ENCODE measurements at regions not wholly inside any gene's neighbourhood (a gene's known extent, or its start where the extent isn't known, plus 50 kb on each side); places are given as distances from the start of the nearest gene placed in this dataset.

GRCh38 chr1:208858738-208859137, 614.6 kb upstream of the PLXNA2 start:
- Mint-ChIP-seq H3K27me3 (peaks cover 4% of the 10 kb centered on the region), H3K27ac (no peak overlapping the region), H3K4me3 (no peak overlapping the region), H3K36me3 (ENCODE audit: low read depth) (no peaks in the 10 kb centered on the region), H3K4me1 (ENCODE audit: low read depth) (no peaks in the 10 kb centered on the region), H3K9me3 (no peaks in the 10 kb centered on the region)
- DNase-seq (no peak), ATAC-seq (no peak)
- TF ChIP-seq CTCF (IDR thresholded peaks at IDR 0.05) = no peak
- CTCF ChIA-PET = no interaction called here
- POLR2A ChIA-PET = no interaction called here
- intact Hi-C loops (cut with micrococcal nuclease) = no loop called here

DNA sequence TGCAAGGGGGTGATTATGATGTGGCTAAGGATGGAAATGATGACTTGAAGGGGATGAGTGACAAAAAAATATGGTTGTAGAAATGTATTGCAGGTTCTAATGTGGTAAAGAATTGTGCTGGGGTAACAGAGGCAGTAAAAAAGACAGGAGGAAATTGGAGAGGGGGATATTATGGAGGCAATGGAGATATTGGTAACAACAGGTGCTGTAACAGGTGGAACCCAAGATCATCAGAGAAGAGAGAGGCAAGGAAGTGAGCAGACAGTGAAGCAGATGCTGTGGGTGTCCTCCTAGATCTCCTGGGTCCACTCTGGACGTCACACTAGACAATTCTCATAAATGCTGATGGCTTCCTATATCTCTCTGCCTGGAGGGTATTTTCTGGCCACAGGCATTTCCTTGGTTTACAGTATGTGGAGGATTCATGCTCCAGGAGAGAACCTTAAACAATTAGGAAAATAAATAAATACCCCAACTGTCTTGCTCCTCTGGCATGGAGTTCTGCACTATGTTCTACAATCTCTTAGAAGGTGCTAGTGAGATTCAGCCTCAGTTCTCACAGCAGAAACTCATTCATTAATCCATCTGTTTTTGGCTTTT, 620.3 kb upstream of the PLXNA2 start:
- Mint-ChIP-seq H3K27ac (no peak overlapping the region), H3K4me3 (no peak overlapping the region), H3K4me1 (ENCODE audit: low read depth) (no peaks in the 10 kb centered on the region), H3K9me3 (no peaks in the 10 kb centered on the region), H3K36me3 (ENCODE audit: low read depth) (no peaks in the 10 kb centered on the region), H3K27me3 (peaks cover 3% of the 10 kb centered on the region)
- DNase-seq (no peak), ATAC-seq (no peak)
- intact Hi-C loops (cut with micrococcal nuclease) = no loop called here
- ChIA-PET CTCF (no interaction called here), POLR2A (no interaction called here)
- no peak for TF ChIP-seq CTCF (IDR thresholded peaks at IDR 0.05)

GRCh38 chr1:208866386-208866955, 622.3 kb upstream of the PLXNA2 start:
- no peaks in the 10 kb centered on the region for H3K4me1 Mint-ChIP-seq (ENCODE audit: low read depth)
- ChIA-PET CTCF (interaction anchor here (0.9 to 1.4 kb wide), 2 partner anchors 24 to 337 kb away, joined by 3 read pairs; no protein-coding TSS in a partner anchor), POLR2A (no interaction called here)
- H3K36me3 Mint-ChIP-seq (ENCODE audit: low read depth) = no peaks in the 10 kb centered on the region
- DNase-seq (no peak), ATAC-seq (no peak)
- no peak overlapping the region for H3K4me3 Mint-ChIP-seq
- intact Hi-C loops (cut with micrococcal nuclease) = no loop called here
- no peak overlapping the region for H3K27ac Mint-ChIP-seq
- H3K9me3 Mint-ChIP-seq = no peaks in the 10 kb centered on the region
- H3K27me3 Mint-ChIP-seq = peaks cover 3% of the 10 kb centered on the region
- no peak for TF ChIP-seq CTCF (IDR thresholded peaks at IDR 0.05)

- Mint-ChIP-seq H3K27ac (no peak overlapping the region), H3K4me1 (ENCODE audit: low read depth) (no peaks in the 10 kb centered on the region), H3K9me3 (no peaks in the 10 kb centered on the region), H3K36me3 (ENCODE audit: low read depth) (no peaks in the 10 kb centered on the region), H3K4me3 (no peak overlapping the region), H3K27me3 (peaks cover 3% of the 10 kb centered on the region)
- ATAC-seq (no peak), DNase-seq (no peak)
- ChIA-PET POLR2A (no interaction called here), CTCF (no interaction called here)
- TF ChIP-seq CTCF (IDR thresholded peaks at IDR 0.05) = no peak
- intact Hi-C loops (cut with micrococcal nuclease) = no loop called here
These were observed 624.4 kb upstream of the PLXNA2 start for GRCh38 chr1:208868554-208868953.

- Mint-ChIP-seq H3K36me3 (ENCODE audit: low read depth) (no peaks in the 10 kb centered on the region), H3K27me3 (no peaks in the 10 kb centered on the region), H3K4me3 (no peak overlapping the region), H3K4me1 (ENCODE audit: low read depth) (no peaks in the 10 kb centered on the region), H3K27ac (no peak overlapping the region), H3K9me3 (no peaks in the 10 kb centered on the region)
- ChIA-PET CTCF (no interaction called here), POLR2A (no interaction called here)
- no peak for TF ChIP-seq CTCF (IDR thresholded peaks at IDR 0.05)
- no peak for DNase-seq
- intact Hi-C loops (cut with micrococcal nuclease) = no loop called here
- ATAC-seq = no peak
These were observed 630.7 kb upstream of the PLXNA2 start for GRCh38 chr1:208874915-208875314.
